T-helper 1 cell treated with Interleukin-12 subunit alpha and Interleukin-12 subunit beta and Interleukin-4 antibody, amounts not matched to agents 30 μg/mL and 1 μg/mL, for 36 hours (primary cell): ENCODE measurements at regions not wholly inside any gene's neighbourhood (a gene's known extent, or its start where the extent isn't known, plus 50 kb on each side); places are given as distances from the start of the nearest gene placed in this dataset.
"Not testable (repeated sequence)": the region's sequence is repeated elsewhere in the genome, so short reads cannot be mapped to it uniquely, and the experiment has no call there.

Experiments
- H3K27ac Mint-ChIP-seq: one replicate; pipeline ENCODE4 v1.8.0; 2021; ENCODE audit warnings: mild to moderate bottlenecking, mixed read lengths
- H3K27me3 Mint-ChIP-seq: one replicate; pipeline ENCODE4 v1.8.0; 2021; ENCODE audit warnings: low read depth, mixed read lengths
- H3K36me3 Mint-ChIP-seq: one replicate; pipeline ENCODE4 v1.8.0; 2021; ENCODE audit warnings: low read depth, mixed read lengths
- H3K4me1 Mint-ChIP-seq: one replicate; pipeline ENCODE4 v1.8.0; 2021; ENCODE audit warnings: low read depth, mixed read lengths
- H3K4me3 Mint-ChIP-seq: one replicate; pipeline ENCODE4 v1.8.0; 2021; ENCODE audit warnings: mild to moderate bottlenecking, moderate library complexity, mixed read lengths
- H3K9me3 Mint-ChIP-seq: one replicate; pipeline ENCODE4 v1.8.0; 2021; ENCODE audit warnings: mixed read lengths

DNA sequence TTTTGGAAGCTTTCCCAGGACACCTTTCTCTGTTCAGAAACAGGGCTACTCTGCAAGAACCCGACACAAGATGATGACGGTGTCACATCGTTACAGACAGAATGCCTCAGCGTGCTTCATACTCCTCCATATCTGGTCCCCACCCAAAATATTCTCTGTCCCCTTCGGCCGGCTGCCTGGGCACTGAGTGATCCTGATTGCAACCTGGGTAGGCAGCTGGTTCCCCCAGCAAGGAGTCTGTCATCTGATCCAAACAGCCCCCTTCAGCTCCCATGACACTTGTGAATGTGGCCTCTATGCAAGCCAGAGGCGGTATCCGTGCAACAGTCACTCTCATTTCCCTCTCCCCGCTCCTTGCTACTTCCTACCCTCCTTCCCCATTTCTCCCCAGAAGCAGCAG, 431.7 kb upstream of the B3GAT1 start:
- H3K9me3 Mint-ChIP-seq, result no peaks in the 10 kb centered on the region
- H3K27ac Mint-ChIP-seq, result no peak overlapping the region
- no peaks in the 10 kb centered on the region for H3K27me3 Mint-ChIP-seq
- H3K4me3 Mint-ChIP-seq, result no peak overlapping the region
- H3K4me1 Mint-ChIP-seq, result no peaks in the 10 kb centered on the region
- H3K36me3 Mint-ChIP-seq, result no peaks in the 10 kb centered on the region

DNA sequence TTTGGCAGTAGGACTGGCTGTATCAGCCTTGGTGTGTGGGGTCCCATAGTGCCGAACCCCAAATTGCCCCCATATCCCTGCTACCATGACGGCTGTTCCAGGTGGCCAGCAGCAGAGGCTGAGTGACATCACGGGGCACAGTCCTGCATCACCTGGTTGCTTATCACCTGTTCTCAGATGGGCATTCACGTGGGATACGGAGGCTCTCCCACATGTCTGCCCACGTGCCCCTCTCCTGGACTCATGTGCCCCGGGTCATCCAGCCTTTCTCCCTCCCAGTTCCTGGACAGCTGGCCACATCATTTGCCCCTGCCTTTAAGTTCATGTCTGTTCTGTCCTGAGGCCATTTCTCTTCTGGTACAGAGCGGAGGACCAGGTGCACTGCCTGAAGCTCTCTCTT, 431.0 kb upstream of the B3GAT1 start:
- H3K4me3 Mint-ChIP-seq, result no peak overlapping the region
- no peaks in the 10 kb centered on the region for H3K9me3 Mint-ChIP-seq
- H3K4me1 Mint-ChIP-seq, result no peaks in the 10 kb centered on the region
- no peaks in the 10 kb centered on the region for H3K36me3 Mint-ChIP-seq
- H3K27me3 Mint-ChIP-seq, result no peaks in the 10 kb centered on the region
- no peak overlapping the region for H3K27ac Mint-ChIP-seq

- Mint-ChIP-seq H3K36me3 (no peaks in the 10 kb centered on the region), H3K9me3 (no peaks in the 10 kb centered on the region), H3K27me3 (no peaks in the 10 kb centered on the region)
These were observed 429.9 kb upstream of the B3GAT1 start for GRCh38 chr11:134841972-134842371.

GRCh38 chr11:134841411-134841810, 429.4 kb upstream of the B3GAT1 start:
- Mint-ChIP-seq H3K36me3 (no peaks in the 10 kb centered on the region), H3K4me1 (no peaks in the 10 kb centered on the region), H3K4me3 (no peak overlapping the region), H3K9me3 (no peaks in the 10 kb centered on the region), H3K27me3 (no peaks in the 10 kb centered on the region), H3K27ac (no peak overlapping the region)

More at GRCh38 chr11:134841972-134842371, 429.9 kb upstream of the B3GAT1 start:
- Mint-ChIP-seq H3K27ac (no peak overlapping the region), H3K4me3 (no peak overlapping the region), H3K4me1 (no peaks in the 10 kb centered on the region)

GRCh38 chr11:134840945-134841344, 428.9 kb upstream of the B3GAT1 start:
- Mint-ChIP-seq H3K27ac (no peak overlapping the region), H3K4me3 (no peak overlapping the region), H3K27me3 (no peaks in the 10 kb centered on the region), H3K36me3 (no peaks in the 10 kb centered on the region), H3K9me3 (no peaks in the 10 kb centered on the region), H3K4me1 (no peaks in the 10 kb centered on the region)

GRCh38 chr11:134840165-134840564, 428.1 kb upstream of the B3GAT1 start:
- not testable (repeated sequence) for H3K4me3 Mint-ChIP-seq, H3K4me1 Mint-ChIP-seq, H3K9me3 Mint-ChIP-seq, H3K27me3 Mint-ChIP-seq, H3K36me3 Mint-ChIP-seq, H3K27ac Mint-ChIP-seq

DNA sequence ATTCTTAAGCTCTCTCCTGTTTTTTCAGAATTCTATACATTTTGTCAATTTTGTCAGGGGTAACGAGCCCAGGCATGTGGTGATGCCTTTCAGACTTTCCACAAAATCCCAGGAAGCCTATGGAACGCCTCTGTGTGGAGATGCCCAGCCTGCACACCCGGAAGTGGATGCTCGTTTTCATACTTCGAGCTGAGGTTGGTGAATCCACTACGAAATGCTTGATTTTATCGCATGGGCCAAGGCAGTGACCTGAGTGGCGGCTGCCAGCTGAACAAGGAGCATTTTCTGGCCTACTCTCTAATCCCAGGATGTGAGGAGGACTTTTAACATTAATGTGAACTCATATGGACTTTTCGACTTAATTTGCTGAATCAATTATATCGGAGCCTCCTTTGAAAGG, 426.7 kb upstream of the B3GAT1 start:
- H3K27ac Mint-ChIP-seq, result no peak overlapping the region
- no peaks in the 10 kb centered on the region for H3K9me3 Mint-ChIP-seq
- H3K27me3 Mint-ChIP-seq, result no peaks in the 10 kb centered on the region
- no peaks in the 10 kb centered on the region for H3K4me1 Mint-ChIP-seq
- no peaks in the 10 kb centered on the region for H3K36me3 Mint-ChIP-seq
- no peak overlapping the region for H3K4me3 Mint-ChIP-seq

DNA sequence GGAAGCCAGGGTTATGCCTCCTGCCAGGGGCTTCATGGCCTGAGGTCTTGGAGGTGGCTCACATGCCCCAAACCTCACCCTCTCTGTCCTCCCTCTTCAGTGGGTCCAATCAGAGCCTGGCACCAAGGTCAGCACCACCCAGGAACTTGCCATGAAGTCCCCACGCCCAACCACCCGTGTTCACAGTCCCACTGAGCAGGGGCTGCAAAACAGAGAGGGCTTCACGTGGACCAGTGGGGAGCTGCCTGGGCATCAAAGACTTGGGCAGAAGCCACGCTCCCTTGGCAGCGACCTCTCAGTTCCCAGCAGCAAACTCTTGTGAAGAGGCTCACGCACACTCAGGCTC, 425.8 kb upstream of the B3GAT1 start:
- no peaks in the 10 kb centered on the region for H3K9me3 Mint-ChIP-seq
- no peaks in the 10 kb centered on the region for H3K27me3 Mint-ChIP-seq
- H3K27ac Mint-ChIP-seq, result no peak overlapping the region
- no peaks in the 10 kb centered on the region for H3K4me1 Mint-ChIP-seq
- H3K36me3 Mint-ChIP-seq, result no peaks in the 10 kb centered on the region
- H3K4me3 Mint-ChIP-seq, result no peak overlapping the region

DNA sequence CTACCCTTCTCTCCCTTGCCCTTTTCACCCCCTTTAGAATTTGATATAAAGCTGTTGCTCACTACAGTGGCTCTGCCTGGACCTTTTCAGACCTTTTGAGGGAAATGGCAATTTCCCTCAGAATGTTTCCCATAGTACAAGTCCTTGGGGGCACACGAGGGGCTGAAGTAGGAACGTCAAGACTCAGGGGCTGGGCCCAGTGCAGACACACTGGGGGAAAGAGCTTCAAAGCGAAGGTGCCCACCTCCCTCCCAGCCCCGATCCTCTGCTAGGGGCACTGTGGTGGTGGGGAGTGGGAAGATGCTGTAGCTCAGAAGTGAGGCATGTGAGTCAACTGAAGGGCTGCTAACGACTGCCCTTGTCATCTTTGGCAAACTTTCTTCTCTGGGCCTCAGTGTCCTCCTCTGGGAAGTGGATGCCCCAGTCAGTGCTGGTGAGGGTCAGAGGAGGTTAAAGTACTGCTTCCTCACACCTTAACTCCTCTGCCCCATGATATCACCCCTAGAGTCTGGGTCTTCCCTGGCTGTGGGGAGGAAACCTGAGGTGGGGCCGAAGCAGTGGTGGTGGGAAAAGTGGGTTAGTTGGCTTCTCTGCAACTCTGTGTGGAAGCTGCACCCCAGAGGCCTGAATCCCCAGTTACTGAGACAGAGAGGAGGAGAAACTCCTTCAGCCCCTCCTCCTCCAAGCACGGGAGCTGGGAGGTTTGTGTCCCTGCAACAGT, 425.3 kb upstream of the B3GAT1 start:
- Mint-ChIP-seq H3K27ac (no peak overlapping the region), H3K27me3 (no peaks in the 10 kb centered on the region), H3K4me3 (no peak overlapping the region), H3K4me1 (no peaks in the 10 kb centered on the region), H3K9me3 (no peaks in the 10 kb centered on the region), H3K36me3 (no peaks in the 10 kb centered on the region)

- H3K27me3 Mint-ChIP-seq, result no peaks in the 10 kb centered on the region
- no peak overlapping the region for H3K27ac Mint-ChIP-seq
- H3K4me3 Mint-ChIP-seq, result no peak overlapping the region
- H3K9me3 Mint-ChIP-seq, result no peaks in the 10 kb centered on the region
- no peaks in the 10 kb centered on the region for H3K36me3 Mint-ChIP-seq
- H3K4me1 Mint-ChIP-seq, result no peaks in the 10 kb centered on the region
These were observed 424.5 kb upstream of the B3GAT1 start for GRCh38 chr11:134836561-134836960.

- H3K27ac Mint-ChIP-seq, result no peak overlapping the region
- H3K4me1 Mint-ChIP-seq, result no peaks in the 10 kb centered on the region
- H3K4me3 Mint-ChIP-seq, result no peak overlapping the region
- H3K9me3 Mint-ChIP-seq, result no peaks in the 10 kb centered on the region
- H3K36me3 Mint-ChIP-seq, result no peaks in the 10 kb centered on the region
- H3K27me3 Mint-ChIP-seq, result no peaks in the 10 kb centered on the region
These were observed 423.5 kb upstream of the B3GAT1 start for GRCh38 chr11:134835561-134835960.

- Mint-ChIP-seq H3K4me3 (no peak overlapping the region), H3K9me3 (no peaks in the 10 kb centered on the region), H3K27me3 (no peaks in the 10 kb centered on the region), H3K4me1 (no peaks in the 10 kb centered on the region), H3K27ac (no peak overlapping the region), H3K36me3 (no peaks in the 10 kb centered on the region)
These were observed 418.3 kb upstream of the B3GAT1 start for GRCh38 chr11:134830312-134830711.

DNA sequence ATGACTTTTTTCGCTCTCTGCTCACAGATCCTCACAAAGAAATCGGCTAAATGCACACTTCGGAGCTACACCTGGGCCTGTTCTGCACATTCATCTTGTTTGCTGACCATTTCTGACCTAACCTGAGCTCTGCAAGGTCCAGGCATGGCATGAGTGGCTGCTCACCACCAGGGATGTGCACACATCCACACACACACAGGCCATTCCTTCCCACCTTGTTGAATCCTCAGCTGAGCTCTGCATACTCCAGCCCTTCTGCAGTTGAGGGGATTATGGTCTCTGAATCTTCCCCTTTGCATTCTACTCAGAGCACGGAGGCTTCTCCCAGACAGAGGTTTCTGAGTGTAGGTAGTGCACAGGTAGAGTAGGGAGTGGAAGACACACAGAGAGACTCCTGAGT, 411.9 kb upstream of the B3GAT1 start:
- no peak overlapping the region for H3K4me3 Mint-ChIP-seq
- H3K27ac Mint-ChIP-seq, result no peak overlapping the region

GRCh38 chr11:134822897-134823296, 410.9 kb upstream of the B3GAT1 start:
- Mint-ChIP-seq H3K27ac (no peak overlapping the region), H3K27me3 (peaks cover 6% of the 10 kb centered on the region), H3K4me3 (no peak overlapping the region), H3K4me1 (no peaks in the 10 kb centered on the region), H3K9me3 (no peaks in the 10 kb centered on the region), H3K36me3 (no peaks in the 10 kb centered on the region)

More for the DNA sequence above, 411.9 kb upstream of the B3GAT1 start:
- H3K36me3 Mint-ChIP-seq, result no peaks in the 10 kb centered on the region
- no peaks in the 10 kb centered on the region for H3K9me3 Mint-ChIP-seq
- H3K4me1 Mint-ChIP-seq, result no peaks in the 10 kb centered on the region
- H3K27me3 Mint-ChIP-seq, result no peaks in the 10 kb centered on the region

GRCh38 chr11:134821422-134821821, 409.4 kb upstream of the B3GAT1 start:
- Mint-ChIP-seq H3K27ac (no peak overlapping the region), H3K36me3 (no peaks in the 10 kb centered on the region), H3K27me3 (peaks cover 6% of the 10 kb centered on the region), H3K4me3 (no peak overlapping the region), H3K9me3 (no peaks in the 10 kb centered on the region), H3K4me1 (no peaks in the 10 kb centered on the region)

DNA sequence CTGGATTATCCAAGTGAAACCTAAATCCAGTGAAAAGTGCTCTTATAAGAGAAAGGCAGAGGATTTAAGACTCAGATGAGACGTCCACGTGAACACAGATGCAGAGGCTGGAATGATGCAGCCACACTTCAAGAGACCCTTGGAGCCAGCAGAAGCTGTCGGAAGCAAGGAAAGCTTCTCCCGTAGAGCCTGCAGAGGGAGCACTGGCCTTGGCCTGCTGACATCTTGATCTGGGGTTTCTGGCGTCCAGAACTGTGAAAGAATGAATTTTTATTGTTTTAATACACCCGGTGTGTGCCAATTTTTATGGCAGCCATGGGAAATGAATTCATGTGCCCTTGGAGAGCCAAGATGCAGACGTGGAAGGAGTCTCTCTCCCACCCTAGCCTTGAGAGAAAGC, 407.0 kb upstream of the B3GAT1 start:
- peaks cover 8% of the 10 kb centered on the region for H3K27me3 Mint-ChIP-seq
- no peak overlapping the region for H3K27ac Mint-ChIP-seq
- H3K4me3 Mint-ChIP-seq, result no peak overlapping the region
- no peaks in the 10 kb centered on the region for H3K4me1 Mint-ChIP-seq
- no peaks in the 10 kb centered on the region for H3K9me3 Mint-ChIP-seq
- H3K36me3 Mint-ChIP-seq, result no peaks in the 10 kb centered on the region
